Heart right ventricle (tissue), 16 donors: ENCODE measurements at regions not wholly inside any gene's neighbourhood (a gene's known extent, or its start where the extent isn't known, plus 50 kb on each side); places are given as distances from the start of the nearest gene placed in this dataset.
"Not testable (repeated sequence)": the region's sequence is repeated elsewhere in the genome, so short reads cannot be mapped to it uniquely, and the experiment has no call there.

Source experiments
- ATAC-seq, 8 donors: fragments of 200-7000 bp; cut with Tn5 transposase; one replicate each; pipeline ENCODE4 v1.9.1; 2020; ENCODE audit warnings: mild to moderate bottlenecking in 8 of 8, moderate library complexity in 8 of 8, moderate number of reproducible peaks in 1 of 8
- DNase-seq, 2 donors: peaks; one replicate each; pipeline ENCODE4 v3.0.0-alpha.2; 2020
- H3K27ac ChIP-seq, 10 donors: fragments of 200-600 bp; sonication (generic) in 2 of 10; one replicate each; pipeline versions ENCODE4 v1.5.0 to v1.8.0; 2020 to 2022; ENCODE audit warnings: mild to moderate bottlenecking in 3 of 10
- H3K27me3 ChIP-seq, 7 donors: fragments of 200-600 bp; one replicate each; pipeline ENCODE4 v1.8.0; 2021 to 2022; ENCODE audit warnings: mild to moderate bottlenecking in 2 of 7
- H3K36me3 ChIP-seq, 9 donors: fragments of 200-600 bp; sonication (generic) in 1 of 9; one replicate each; pipeline versions ENCODE4 v1.5.0 to v1.8.0; 2020 to 2022; ENCODE audit warnings: mild to moderate bottlenecking in 2 of 9
- H3K4me1 ChIP-seq, 9 donors: fragments of 200-600 bp; sonication (generic) in 1 of 9; one replicate each; pipeline versions ENCODE4 v1.5.0 to v1.8.0; 2020 to 2022; ENCODE audit warnings: mild to moderate bottlenecking in 4 of 9
- H3K4me3 ChIP-seq, 10 donors: fragments of 200-600 bp; sonication (generic) in 2 of 10; one replicate each; pipeline versions ENCODE4 v1.5.0 to v1.8.0; 2020 to 2022; ENCODE audit warnings: mild to moderate bottlenecking in 7 of 10, moderate library complexity in 2 of 10
- H3K9me3 ChIP-seq, 11 donors: fragments of 200-600 bp in 10 of 11; sonication (generic) in 2 of 11; one replicate each; pipeline versions ENCODE4 v1.5.0 to v1.8.0; 2013 to 2022; ENCODE audit warnings: mild to moderate bottlenecking in 2 of 11, control low read depth in 1 of 11, moderate library complexity in 1 of 11
- WGBS, 2 donors: extraction: QIAGEN DNeasy Blood & Tissue Kit; methylation state at CpG; one replicate each; pipeline ENCODE4 v1.1.7; 2013; ENCODE audit warnings: inconsistent platforms in 1 of 2; 5-methylcytosine and 5-hydroxymethylcytosine counted together
- intact Hi-C, 10 donors: fragments of 100-400 bp; cut with DNase I; formaldehyde crosslinking; loops; one replicate each; pipeline versions ENCODE4 v1.11.1 to v1.14.2; 2022
- TF ChIP-seq, protein P1 (sequence below), 9 donors: fragments of 200-600 bp; sonication (generic) in 2 of 9; IDR thresholded peaks; one replicate each; pipeline versions ENCODE4 v1.5.0 to v1.8.0; 2021 to 2022; ENCODE audit warnings: antibody characterized with exemption in 9 of 9, mild to moderate bottlenecking in 5 of 9, moderate library complexity in 1 of 9
- donor health status: Arrhythmogenic right ventricular cardiomyopathy.
- donor health status: ischemic (EF 13 %, LVEDD 7.1; RV severe dilation, severe dysfunction).
- donor health status: healthy with polysubstance abuse.
- donor health status: DM: no; HTN: yes; CAD: no.
- donor health status: DM: no; HTN: no; CAD: no.
- donor health status: ischemic (EF 25% LVEDD 6.9; RV normal size, moderate dysfunction).
- donor health status: ischemic (EF 25% LVEDD 5.7; RV mildly dilated, moderate dysfunction).
- donor health status: healthy.
- donor health status: DM: yes; HTN: yes; CAD: no.
- donor health status: Ischemic cardiomyopathy.
- donor health status: ischemic (EF 35%, LVEDD 5.7; RV mildly dilated, moderate dysfunction).
- donor health status: nonischemic (EF 11% LVEDD 7.7; RV severe dilation, severe dysfunction).
- donor health status: DM: yes; HTN: yes; CAD: no.
- donor health status: PGD.
- donor health status: ischemic (EF 29% LVEDD 5.4; RV normal size, mild dysfunction).
- donor health status: nonischemic (EF 23%, LVEDD 6.1; RV moderate dilation, normal function).

DNA sequence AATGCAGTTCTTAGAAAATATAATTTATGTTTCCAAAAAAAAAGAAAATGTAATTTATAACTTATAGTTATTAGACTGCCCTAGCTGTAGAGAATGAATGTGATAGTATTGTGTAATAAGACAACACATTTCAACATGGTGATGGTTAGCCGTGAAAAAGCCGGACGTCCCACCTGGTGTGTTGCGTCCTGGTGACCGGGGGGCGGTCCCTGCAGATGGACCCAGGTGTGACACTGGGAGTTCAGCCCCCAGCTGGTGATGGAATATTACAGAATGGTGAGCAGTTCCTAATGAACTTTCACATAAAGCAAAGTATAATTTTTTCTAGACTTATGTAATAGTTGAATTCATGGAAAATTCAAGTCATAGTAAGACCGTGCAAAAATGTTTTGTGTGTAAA lies 132.8 kb downstream of the LAT start:
- intact Hi-C loops: loop anchor here in 5 of 10 donors (5.0 to 10.0 kb wide), 5 partner anchors 57 to 197 kb away; no protein-coding TSS in a partner anchor
- H3K27me3 ChIP-seq: no peaks in the 10 kb centered on the region
- 91 to 92% methylated on average over 7 of the region's 7 CpGs for WGBS, 2 donors
- H3K27ac ChIP-seq: peak overlapping the region in 4 of 10 donors; percentile 10 to 75 (median 63)
- peaks cover 3 to 39% (median 20%) of the 10 kb centered on the region in 9 donors for H3K4me1 ChIP-seq
- ATAC-seq (no peak), DNase-seq (no peak)
- TF ChIP-seq, protein P1, sequence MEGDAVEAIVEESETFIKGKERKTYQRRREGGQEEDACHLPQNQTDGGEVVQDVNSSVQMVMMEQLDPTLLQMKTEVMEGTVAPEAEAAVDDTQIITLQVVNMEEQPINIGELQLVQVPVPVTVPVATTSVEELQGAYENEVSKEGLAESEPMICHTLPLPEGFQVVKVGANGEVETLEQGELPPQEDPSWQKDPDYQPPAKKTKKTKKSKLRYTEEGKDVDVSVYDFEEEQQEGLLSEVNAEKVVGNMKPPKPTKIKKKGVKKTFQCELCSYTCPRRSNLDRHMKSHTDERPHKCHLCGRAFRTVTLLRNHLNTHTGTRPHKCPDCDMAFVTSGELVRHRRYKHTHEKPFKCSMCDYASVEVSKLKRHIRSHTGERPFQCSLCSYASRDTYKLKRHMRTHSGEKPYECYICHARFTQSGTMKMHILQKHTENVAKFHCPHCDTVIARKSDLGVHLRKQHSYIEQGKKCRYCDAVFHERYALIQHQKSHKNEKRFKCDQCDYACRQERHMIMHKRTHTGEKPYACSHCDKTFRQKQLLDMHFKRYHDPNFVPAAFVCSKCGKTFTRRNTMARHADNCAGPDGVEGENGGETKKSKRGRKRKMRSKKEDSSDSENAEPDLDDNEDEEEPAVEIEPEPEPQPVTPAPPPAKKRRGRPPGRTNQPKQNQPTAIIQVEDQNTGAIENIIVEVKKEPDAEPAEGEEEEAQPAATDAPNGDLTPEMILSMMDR (IDR thresholded peaks at IDR 0.05): no peak
- no peaks in the 10 kb centered on the region for H3K9me3 ChIP-seq
- H3K4me3 ChIP-seq: no peak overlapping the region
- H3K36me3 ChIP-seq: peaks cover 0 to 39% (median 0%) of the 10 kb centered on the region in 9 donors

DNA sequence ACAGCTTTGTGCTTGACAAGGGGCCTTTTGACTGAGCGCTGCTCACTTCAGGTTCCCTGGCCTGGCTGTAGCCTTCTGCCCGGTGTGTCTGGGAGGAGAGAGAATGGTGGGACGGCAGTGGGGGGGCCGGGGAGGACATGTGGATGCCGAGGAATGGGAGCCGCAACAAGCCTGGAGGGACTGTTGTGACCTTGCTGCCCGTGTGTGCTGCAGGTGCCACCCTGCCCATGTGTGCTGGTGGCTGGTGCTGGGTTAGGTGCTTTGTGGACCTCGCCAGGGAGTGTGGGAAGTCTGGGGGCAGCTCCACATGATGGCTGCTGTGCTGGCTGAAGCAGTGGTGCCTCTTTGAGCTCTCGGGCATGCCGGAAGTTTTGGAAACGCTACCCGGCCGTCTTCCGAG lies 132.1 kb downstream of the LAT start:
- peaks cover 3 to 39% (median 20%) of the 10 kb centered on the region in 9 donors for H3K4me1 ChIP-seq
- no peaks in the 10 kb centered on the region for H3K9me3 ChIP-seq
- peak overlapping the region in 3 of 10 donors; percentile 7 to 64 (median 44) for H3K27ac ChIP-seq
- ATAC-seq: peak in 1 of 8 donors; percentile 9
- 95 to 98% methylated on average over 14 of the region's 14 CpGs for WGBS, 2 donors
- intact Hi-C loops: loop anchor here in 5 of 10 donors (5.0 to 10.0 kb wide), 5 partner anchors 58 to 198 kb away; no protein-coding TSS in a partner anchor
- TF ChIP-seq, protein P1 (IDR thresholded peaks at IDR 0.05): no peak
- DNase-seq: no peak
- no peak overlapping the region for H3K4me3 ChIP-seq
- no peaks in the 10 kb centered on the region for H3K27me3 ChIP-seq
- peaks cover 0 to 37% (median 0%) of the 10 kb centered on the region in 9 donors for H3K36me3 ChIP-seq

DNA sequence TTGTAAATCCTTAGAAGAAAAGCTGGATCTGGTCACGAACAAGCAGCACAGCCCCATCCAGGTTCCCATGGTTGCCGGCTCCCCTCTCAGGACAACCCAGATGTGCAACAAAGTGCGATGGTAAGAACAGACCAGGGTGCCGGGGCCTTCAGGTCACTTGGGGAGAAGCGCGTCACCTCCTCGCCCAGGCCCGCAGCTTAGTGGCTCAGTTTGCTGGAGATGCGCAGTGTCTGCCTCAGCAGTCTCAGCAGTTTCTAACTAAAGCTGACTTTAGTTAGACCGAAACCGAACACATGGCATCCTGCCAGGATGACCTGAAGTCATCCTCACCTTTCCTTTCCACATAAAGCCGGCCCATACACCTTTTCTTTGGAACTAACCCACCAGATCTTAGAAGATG lies 131.4 kb downstream of the LAT start:
- H3K4me3 ChIP-seq, H3K9me3 ChIP-seq, H3K27me3 ChIP-seq, DNase-seq: not testable (repeated sequence)
- peak in 3 of 8 donors; percentile 6 to 33 (median 7) for ATAC-seq
- peaks cover 0 to 43% (median 0%) of the 10 kb centered on the region in 9 donors for H3K36me3 ChIP-seq
- peaks cover 3 to 39% (median 20%) of the 10 kb centered on the region in 9 donors for H3K4me1 ChIP-seq
- 86 to 89% methylated on average over 12 of the region's 12 CpGs for WGBS, 2 donors
- peak overlapping the region in 7 of 10 donors; percentile 7 to 64 (median 48) for H3K27ac ChIP-seq
- intact Hi-C loops: loop anchor here in 5 of 10 donors (5.0 to 10.0 kb wide), 5 partner anchors 59 to 199 kb away; no protein-coding TSS in a partner anchor

DNA sequence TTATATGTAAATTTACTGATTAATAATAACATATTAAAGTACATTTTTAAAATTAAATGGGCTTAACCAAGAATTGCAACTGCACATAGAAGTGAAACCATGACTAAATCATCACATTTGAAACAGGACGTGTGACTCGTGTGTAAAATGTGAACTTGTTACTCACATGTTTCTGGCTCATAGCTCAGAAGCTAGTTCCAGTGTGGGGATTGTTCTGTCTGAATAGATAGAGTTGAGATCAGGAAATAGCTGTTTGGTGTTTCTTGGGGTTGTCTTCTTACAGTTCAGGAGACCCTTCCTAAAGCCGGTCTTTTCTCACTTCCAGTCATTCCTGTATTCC lies 130.9 kb downstream of the LAT start:
- not testable (repeated sequence) for DNase-seq, H3K9me3 ChIP-seq, H3K4me3 ChIP-seq, H3K27me3 ChIP-seq
- peak in 4 of 8 donors; percentile 21 to 61 (median 40) for ATAC-seq
- H3K4me1 ChIP-seq: peaks cover 3 to 39% (median 20%) of the 10 kb centered on the region in 9 donors
- 22 to 23% methylated on average over 3 of the region's 3 CpGs for WGBS, 2 donors
- intact Hi-C loops: loop anchor here in 5 of 10 donors (5.0 to 10.0 kb wide), 5 partner anchors 59 to 199 kb away; no protein-coding TSS in a partner anchor
- H3K36me3 ChIP-seq: peaks cover 0 to 46% (median 0%) of the 10 kb centered on the region in 9 donors
- TF ChIP-seq, protein P1 (IDR thresholded peaks at IDR 0.05): peak in 1 of 9 donors; percentile 17
- H3K27ac ChIP-seq: peak overlapping the region in 8 of 10 donors; percentile 7 to 64 (median 48)
